ENCODE measurements at regions not wholly inside any gene's neighbourhood (a gene's known extent, or its start where the extent isn't known, plus 50 kb on each side); places are given as distances from the start of the nearest gene placed in this dataset.

GRCh38 chrX:79568309-79568708, 201.2 kb upstream of the ITM2A start:
- H3K27ac ChIP-seq (ENCODE audit: low read depth, low read length): no peak overlapping the region
- peaks cover 0 to 4% (median 0%) of the 10 kb centered on the region in 3 experiments for H3K9me3 ChIP-seq (ENCODE audit: control insufficient read depth in 2 of 3, low read length in 3 of 3)
- Mint-ChIP-seq H3K27me3 (peaks cover 0 to 16% (median 8%) of the 10 kb centered on the region in 5 donors), H3K4me3 (no peak overlapping the region), H3K9me3 (peaks cover 4 to 32% (median 8%) of the 10 kb centered on the region in 11 donors), H3K36me3 (peaks cover 0 to 4% (median 0%) of the 10 kb centered on the region in 5 donors), H3K27ac (no peak overlapping the region), H3K4me1 (no peaks in the 10 kb centered on the region)
- H3K27me3 ChIP-seq (ENCODE audit: control insufficient read depth in 2 of 2, insufficient read depth in 2 of 2, low read length in 2 of 2): no peaks in the 10 kb centered on the region
- H3K36me3 ChIP-seq (ENCODE audit: control insufficient read depth in 2 of 3, insufficient read depth in 3 of 3, low read length in 3 of 3): no peaks in the 10 kb centered on the region
- ChIA-PET POLR2A (no interaction called here), CTCF (no interaction called here)
- intact Hi-C loops (cut with micrococcal nuclease): no loop called here
- H3K4me3 ChIP-seq (ENCODE audit: low read length): no peak overlapping the region
- no peak for DNase-seq
- no peaks in the 10 kb centered on the region for H3K4me1 ChIP-seq (ENCODE audit: control insufficient read depth in 2 of 2, insufficient read depth in 2 of 2, low read length in 2 of 2)
- no peak for ATAC-seq

DNA sequence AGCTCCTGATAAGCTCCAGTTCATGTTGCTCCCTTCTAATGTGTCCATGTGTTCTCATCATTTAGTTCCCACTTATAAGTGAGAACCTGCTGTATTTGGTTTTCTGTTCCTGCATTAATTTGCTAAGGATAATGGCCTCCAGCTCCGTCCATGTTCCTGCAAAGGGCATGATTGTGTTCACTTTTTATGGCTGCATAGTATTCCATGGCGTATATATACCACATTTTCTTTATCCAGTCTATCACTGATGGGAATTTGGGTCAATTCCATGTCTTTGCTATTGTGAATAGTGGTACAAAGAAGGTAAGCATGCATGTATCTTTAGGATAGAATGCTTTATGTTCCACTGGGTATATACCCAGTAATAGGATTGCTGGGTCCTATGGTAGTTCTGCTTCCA, 197.2 kb upstream of the ITM2A start:
- Mint-ChIP-seq H3K27ac (peak overlapping the region in 1 of 9 donors; percentile 42), H3K36me3 (peaks cover 0 to 4% (median 0%) of the 10 kb centered on the region in 5 donors), H3K27me3 (peaks cover 0 to 19% (median 8%) of the 10 kb centered on the region in 5 donors), H3K4me3 (no peak overlapping the region), H3K9me3 (peaks cover 4 to 28% (median 8%) of the 10 kb centered on the region in 11 donors), H3K4me1 (no peaks in the 10 kb centered on the region)
- no peaks in the 10 kb centered on the region for H3K27me3 ChIP-seq (ENCODE audit: control insufficient read depth in 2 of 2, insufficient read depth in 2 of 2, low read length in 2 of 2)
- H3K9me3 ChIP-seq (ENCODE audit: control insufficient read depth in 2 of 3, low read length in 3 of 3): peaks cover 0 to 4% (median 0%) of the 10 kb centered on the region in 3 experiments
- no peaks in the 10 kb centered on the region for H3K4me1 ChIP-seq (ENCODE audit: control insufficient read depth in 2 of 2, insufficient read depth in 2 of 2, low read length in 2 of 2)
- ChIA-PET CTCF (no interaction called here), POLR2A (no interaction called here)
- H3K36me3 ChIP-seq (ENCODE audit: control insufficient read depth in 2 of 3, insufficient read depth in 3 of 3, low read length in 3 of 3): no peaks in the 10 kb centered on the region
- DNase-seq (no peak), ATAC-seq (no peak)
- H3K27ac ChIP-seq (ENCODE audit: low read depth, low read length): no peak overlapping the region
- no peak overlapping the region for H3K4me3 ChIP-seq (ENCODE audit: low read length)
- intact Hi-C loops (cut with micrococcal nuclease): no loop called here

DNA sequence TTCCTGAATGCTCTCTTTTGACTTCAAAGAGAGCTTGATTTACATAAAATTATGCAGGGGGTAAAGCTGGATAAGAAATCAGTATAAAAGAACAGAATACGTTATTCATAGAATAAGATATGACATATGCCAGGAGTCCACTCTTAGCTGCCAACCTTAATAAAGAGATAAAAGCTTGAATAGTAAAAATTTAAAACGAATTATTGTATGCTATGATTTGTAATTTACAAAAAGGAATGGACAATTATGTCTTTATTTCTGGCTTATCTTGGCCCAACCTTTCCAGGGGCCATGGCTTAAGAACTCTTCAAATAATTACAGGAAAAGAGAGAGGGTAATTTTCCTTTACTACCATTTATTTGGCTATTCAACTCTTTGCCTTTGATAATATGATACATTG, 192.2 kb upstream of the ITM2A start:
- Histone ChIP-seq H3K4me3 (ENCODE audit: low read length) (no peak overlapping the region), H3K4me1 (ENCODE audit: control insufficient read depth in 2 of 2, insufficient read depth in 2 of 2, low read length in 2 of 2) (no peaks in the 10 kb centered on the region), H3K27ac (ENCODE audit: low read depth, low read length) (no peak overlapping the region), H3K27me3 (ENCODE audit: control insufficient read depth in 2 of 2, insufficient read depth in 2 of 2, low read length in 2 of 2) (no peaks in the 10 kb centered on the region), H3K36me3 (ENCODE audit: control insufficient read depth in 2 of 3, insufficient read depth in 3 of 3, low read length in 3 of 3) (no peaks in the 10 kb centered on the region), H3K9me3 (ENCODE audit: control insufficient read depth in 2 of 3, low read length in 3 of 3) (peaks cover 0 to 3% (median 0%) of the 10 kb centered on the region in 3 experiments)
- intact Hi-C loops (cut with micrococcal nuclease): no loop called here
- no peak overlapping the region for H3K27ac Mint-ChIP-seq
- H3K27me3 Mint-ChIP-seq: peaks cover 0 to 5% (median 3%) of the 10 kb centered on the region in 5 donors
- H3K4me3 Mint-ChIP-seq: no peak overlapping the region
- CTCF ChIA-PET: no interaction called here
- H3K4me1 Mint-ChIP-seq: peaks cover 0 to 4% (median 0%) of the 10 kb centered on the region in 7 donors
- ATAC-seq: no peak
- peaks cover 0 to 4% (median 0%) of the 10 kb centered on the region in 11 donors for H3K9me3 Mint-ChIP-seq
- DNase-seq: no peak
- H3K36me3 Mint-ChIP-seq: no peaks in the 10 kb centered on the region
- POLR2A ChIA-PET: no interaction called here

DNA sequence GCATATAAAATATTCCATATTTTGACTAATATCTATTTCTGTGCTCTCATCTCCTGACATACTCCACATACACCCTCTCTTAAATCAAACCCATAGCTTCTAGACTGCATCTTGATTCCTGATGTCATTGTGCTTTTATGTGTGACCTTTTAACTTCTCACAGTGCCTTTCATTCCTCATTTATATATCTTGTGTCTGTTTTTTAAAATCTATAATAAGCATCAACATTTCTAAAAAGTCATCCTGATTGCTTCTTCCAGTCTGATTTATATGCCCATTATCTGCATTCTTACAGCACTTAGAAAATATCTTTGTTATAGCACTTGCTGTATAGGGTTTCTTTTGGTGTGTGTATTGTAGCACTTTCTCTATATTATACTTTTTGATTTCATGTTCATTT, 190.1 kb upstream of the ITM2A start:
- ChIA-PET CTCF (no interaction called here), POLR2A (no interaction called here)
- no peaks in the 10 kb centered on the region for H3K27me3 ChIP-seq (ENCODE audit: control insufficient read depth in 2 of 2, insufficient read depth in 2 of 2, low read length in 2 of 2)
- no peak for DNase-seq
- no peaks in the 10 kb centered on the region for H3K36me3 Mint-ChIP-seq
- no peaks in the 10 kb centered on the region for H3K36me3 ChIP-seq (ENCODE audit: control insufficient read depth in 2 of 3, insufficient read depth in 3 of 3, low read length in 3 of 3)
- H3K4me1 Mint-ChIP-seq: peaks cover 0 to 4% (median 0%) of the 10 kb centered on the region in 7 donors
- no peak overlapping the region for H3K4me3 ChIP-seq (ENCODE audit: low read length)
- no peaks in the 10 kb centered on the region for H3K4me1 ChIP-seq (ENCODE audit: control insufficient read depth in 2 of 2, insufficient read depth in 2 of 2, low read length in 2 of 2)
- no peak overlapping the region for H3K27ac ChIP-seq (ENCODE audit: low read depth, low read length)
- H3K4me3 Mint-ChIP-seq: no peak overlapping the region
- intact Hi-C loops (cut with micrococcal nuclease): no loop called here
- H3K9me3 Mint-ChIP-seq: peaks cover 0 to 5% (median 0%) of the 10 kb centered on the region in 11 donors
- ATAC-seq: no peak
- no peak overlapping the region for H3K27ac Mint-ChIP-seq
- peaks cover 0 to 5% (median 3%) of the 10 kb centered on the region in 5 donors for H3K27me3 Mint-ChIP-seq
- H3K9me3 ChIP-seq (ENCODE audit: control insufficient read depth in 2 of 3, low read length in 3 of 3): peaks cover 0 to 3% (median 0%) of the 10 kb centered on the region in 3 experiments

GRCh38 chrX:79556800-79557199, 189.7 kb upstream of the ITM2A start:
- peaks cover 0 to 5% (median 0%) of the 10 kb centered on the region in 11 donors for H3K9me3 Mint-ChIP-seq
- no peak overlapping the region for H3K4me3 Mint-ChIP-seq
- peaks cover 0 to 5% (median 3%) of the 10 kb centered on the region in 5 donors for H3K27me3 Mint-ChIP-seq
- Histone ChIP-seq H3K4me1 (ENCODE audit: control insufficient read depth in 2 of 2, insufficient read depth in 2 of 2, low read length in 2 of 2) (no peaks in the 10 kb centered on the region), H3K27me3 (ENCODE audit: control insufficient read depth in 2 of 2, insufficient read depth in 2 of 2, low read length in 2 of 2) (no peaks in the 10 kb centered on the region), H3K27ac (ENCODE audit: low read depth, low read length) (no peak overlapping the region), H3K4me3 (ENCODE audit: low read length) (no peak overlapping the region), H3K9me3 (ENCODE audit: control insufficient read depth in 2 of 3, low read length in 3 of 3) (peaks cover 0 to 3% (median 0%) of the 10 kb centered on the region in 3 experiments), H3K36me3 (ENCODE audit: control insufficient read depth in 2 of 3, insufficient read depth in 3 of 3, low read length in 3 of 3) (no peaks in the 10 kb centered on the region)
- ChIA-PET POLR2A (no interaction called here), CTCF (no interaction called here)
- H3K36me3 Mint-ChIP-seq: no peaks in the 10 kb centered on the region
- no peak for DNase-seq
- intact Hi-C loops (cut with micrococcal nuclease): no loop called here
- no peak for ATAC-seq
- H3K27ac Mint-ChIP-seq: no peak overlapping the region
- H3K4me1 Mint-ChIP-seq: peaks cover 0 to 4% (median 0%) of the 10 kb centered on the region in 7 donors

DNA sequence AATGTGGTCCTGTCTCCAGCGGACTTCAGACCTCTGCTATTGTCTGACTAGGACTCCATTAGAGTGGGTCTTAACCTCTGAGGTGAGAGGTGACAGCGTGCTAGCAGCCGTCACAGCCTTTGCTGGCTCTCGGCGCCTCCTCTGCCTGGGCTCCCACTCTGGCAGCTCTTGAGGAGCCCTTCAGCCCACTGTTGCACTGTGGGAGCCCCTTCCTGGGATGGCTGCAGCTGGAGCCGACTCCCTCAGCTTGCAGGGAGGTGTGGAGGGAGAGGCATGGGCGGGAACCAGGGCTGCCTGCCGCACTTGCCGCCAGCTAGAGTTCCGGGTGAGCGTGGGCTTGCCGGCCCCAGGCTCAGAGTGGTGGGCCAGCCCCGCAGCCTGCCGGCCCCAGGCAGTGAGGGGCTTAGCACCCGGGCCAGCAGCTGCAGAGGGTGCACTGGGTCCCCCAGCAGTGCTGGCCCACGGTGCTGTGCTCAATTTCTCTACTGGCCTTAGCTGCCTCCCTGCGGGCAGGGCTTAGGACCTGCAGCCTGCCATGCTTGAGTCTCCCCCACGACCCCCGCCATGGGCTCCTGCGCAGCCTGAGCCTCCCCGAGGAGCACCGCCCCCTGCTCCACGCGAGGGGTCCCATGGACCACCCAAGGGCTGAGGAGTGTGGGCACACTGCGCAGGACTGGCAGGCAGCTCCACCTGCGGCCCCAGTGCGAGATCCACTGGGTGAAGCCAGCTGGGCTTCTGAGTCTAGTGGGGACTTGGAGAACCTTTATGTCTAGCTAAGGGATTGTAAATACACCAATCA, 163.4 kb upstream of the ITM2A start:
- ChIA-PET POLR2A (no interaction called here), CTCF (no interaction called here)
- H3K27ac ChIP-seq (ENCODE audit: low read depth, low read length): no peak overlapping the region
- peaks cover 0 to 17% (median 5%) of the 10 kb centered on the region in 11 donors for H3K9me3 Mint-ChIP-seq
- no peaks in the 10 kb centered on the region for H3K27me3 ChIP-seq (ENCODE audit: control insufficient read depth in 2 of 2, insufficient read depth in 2 of 2, low read length in 2 of 2)
- no peaks in the 10 kb centered on the region for H3K4me1 Mint-ChIP-seq
- no peak overlapping the region for H3K27ac Mint-ChIP-seq
- H3K9me3 ChIP-seq (ENCODE audit: control insufficient read depth in 2 of 3, low read length in 3 of 3): no peaks in the 10 kb centered on the region
- H3K36me3 ChIP-seq (ENCODE audit: control insufficient read depth in 2 of 3, insufficient read depth in 3 of 3, low read length in 3 of 3): no peaks in the 10 kb centered on the region
- no peak overlapping the region for H3K4me3 ChIP-seq (ENCODE audit: low read length)
- intact Hi-C loops (cut with micrococcal nuclease): no loop called here
- H3K27me3 Mint-ChIP-seq: peaks cover 0 to 7% (median 0%) of the 10 kb centered on the region in 5 donors
- H3K36me3 Mint-ChIP-seq: peaks cover 0 to 2% (median 0%) of the 10 kb centered on the region in 5 donors
- H3K4me1 ChIP-seq (ENCODE audit: control insufficient read depth in 2 of 2, insufficient read depth in 2 of 2, low read length in 2 of 2): no peaks in the 10 kb centered on the region
- DNase-seq: no peak
- no peak overlapping the region for H3K4me3 Mint-ChIP-seq
- ATAC-seq: no peak

DNA sequence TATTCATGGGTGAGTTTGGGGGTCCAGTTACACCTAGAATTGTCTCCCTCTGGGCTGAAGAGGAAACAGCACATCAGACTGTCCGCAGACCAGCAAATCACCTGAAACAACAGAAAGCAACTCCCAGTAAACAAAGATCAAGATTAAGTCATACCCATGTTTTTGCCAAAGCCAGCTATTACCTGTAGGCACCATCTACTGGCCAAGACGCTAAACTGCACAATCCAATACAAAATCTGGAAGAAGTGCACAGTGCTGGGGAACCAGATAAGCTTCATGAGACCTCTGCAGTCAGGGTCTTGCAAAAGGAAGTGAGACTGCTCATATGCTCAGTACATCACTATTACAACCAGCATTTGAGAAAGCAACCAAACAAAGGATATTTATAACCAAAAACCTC, 157.5 kb upstream of the ITM2A start:
- ATAC-seq: no peak
- ChIA-PET CTCF (no interaction called here), POLR2A (no interaction called here)
- Mint-ChIP-seq H3K9me3 (peaks cover 0 to 51% (median 14%) of the 10 kb centered on the region in 11 donors), H3K27me3 (peaks cover 0 to 7% (median 0%) of the 10 kb centered on the region in 5 donors), H3K36me3 (peaks cover 0 to 7% (median 0%) of the 10 kb centered on the region in 5 donors), H3K4me1 (no peaks in the 10 kb centered on the region), H3K4me3 (no peak overlapping the region), H3K27ac (no peak overlapping the region)
- Histone ChIP-seq H3K9me3 (ENCODE audit: control insufficient read depth in 2 of 3, low read length in 3 of 3) (no peaks in the 10 kb centered on the region), H3K36me3 (ENCODE audit: control insufficient read depth in 2 of 3, insufficient read depth in 3 of 3, low read length in 3 of 3) (no peaks in the 10 kb centered on the region), H3K4me3 (ENCODE audit: low read length) (no peak overlapping the region), H3K4me1 (ENCODE audit: control insufficient read depth in 2 of 2, insufficient read depth in 2 of 2, low read length in 2 of 2) (no peaks in the 10 kb centered on the region), H3K27ac (ENCODE audit: low read depth, low read length) (no peak overlapping the region), H3K27me3 (ENCODE audit: control insufficient read depth in 2 of 2, insufficient read depth in 2 of 2, low read length in 2 of 2) (no peaks in the 10 kb centered on the region)
- intact Hi-C loops (cut with micrococcal nuclease): no loop called here
- no peak for DNase-seq

All from naive thymus-derived CD4-positive, alpha-beta T cell (primary cell).